Aorta (tissue), 5 donors: ENCODE measurements at regions not wholly inside any gene's neighbourhood (a gene's known extent, or its start where the extent isn't known, plus 50 kb on each side); places are given as distances from the start of the nearest gene placed in this dataset.
"Not testable (repeated sequence)": the region's sequence is repeated elsewhere in the genome, so short reads cannot be mapped to it uniquely, and the experiment has no call there.

Experiments
- ATAC-seq: fragments of 200-7000 bp; cut with Tn5 transposase; one replicate; pipeline ENCODE4 v1.9.1; 2022; ENCODE audit warnings: moderate library complexity; ENCODE audit not compliant: low FRiP score
- DNase-seq, 2 donors: peaks; one replicate each; pipeline ENCODE4 v3.0.0-alpha.2; 2020
- H3K27ac ChIP-seq, 2 donors: one replicate each; pipeline ENCODE4 v1.5.1; 2013; ENCODE audit warnings: low read length in 2 of 2, mild to moderate bottlenecking in 2 of 2, moderate library complexity in 2 of 2, control low read depth in 1 of 2, inconsistent platforms in 1 of 2, low read depth in 1 of 2
- H3K27me3 ChIP-seq, 2 donors: one replicate each; pipeline ENCODE4 v1.6.1; 2013; ENCODE audit warnings: control low read depth in 1 of 2, low read length in 1 of 2, mild to moderate bottlenecking in 1 of 2, moderate library complexity in 1 of 2; ENCODE audit not compliant: insufficient read depth in 2 of 2, control insufficient read depth in 1 of 2
- H3K36me3 ChIP-seq, 2 donors: one replicate each; pipeline ENCODE4 v1.6.1; 2013; ENCODE audit warnings: control low read depth in 1 of 2, low read length in 1 of 2, mild to moderate bottlenecking in 1 of 2; ENCODE audit not compliant: insufficient read depth in 2 of 2, control insufficient read depth in 1 of 2
- H3K4me1 ChIP-seq, 2 donors: one replicate each; pipeline ENCODE4 v1.6.1; 2013; ENCODE audit warnings: low read length in 2 of 2, control low read depth in 1 of 2, mild to moderate bottlenecking in 1 of 2, moderate library complexity in 1 of 2; ENCODE audit not compliant: insufficient read depth in 2 of 2, control insufficient read depth in 1 of 2
- H3K4me3 ChIP-seq, 2 donors: one replicate each; pipeline ENCODE4 v1.5.1; 2013; ENCODE audit warnings: low read length in 2 of 2, control low read depth in 1 of 2, mild to moderate bottlenecking in 1 of 2
- H3K9me3 ChIP-seq: one replicate; pipeline ENCODE4 v1.6.1; 2013; ENCODE audit warnings: mild to moderate bottlenecking, low read length; ENCODE audit not compliant: control insufficient read depth
- WGBS, 2 donors: extraction: QIAGEN DNeasy Blood & Tissue Kit; methylation state at CpG; one replicate each; pipeline ENCODE4 v1.1.7; 2013; 5-methylcytosine and 5-hydroxymethylcytosine counted together
- intact Hi-C, 2 donors: fragments of 100-400 bp; cut with DNase I; formaldehyde crosslinking; loops; one replicate each; pipeline versions ENCODE4 v1.14.2 to v1.15.0; 2022
- donor health status: healthy with polysubstance abuse.
- donor health status: Bipolar disorder and iron deficiency.
- donor health status: DM: no; HTN: no; CAD: no.
- donor health status: DM: no; HTN: no; CAD: no.
- donor health status: DM: yes; HTN: yes; CAD: no.

- Histone ChIP-seq H3K27me3 (no peaks in the 10 kb centered on the region), H3K36me3 (no peaks in the 10 kb centered on the region), H3K4me3 (no peak overlapping the region), H3K27ac (no peak overlapping the region), H3K9me3 (peaks cover 4% of the 10 kb centered on the region), H3K4me1 (no peaks in the 10 kb centered on the region)
- ATAC-seq (no peak), DNase-seq (no peak)
- WGBS, 2 donors, result 65 to 69% methylated on average over 3 of the region's 3 CpGs
- intact Hi-C loops, result no loop called here
Observed at GRCh38 chr7:45435131-45435530, 139.0 kb upstream of the ADCY1 start.

GRCh38 chr7:45435846-45436245 is 138.3 kb upstream of the ADCY1 start:
- Histone ChIP-seq H3K27me3 (no peaks in the 10 kb centered on the region), H3K4me3 (no peak overlapping the region), H3K9me3 (peaks cover 4% of the 10 kb centered on the region), H3K36me3 (no peaks in the 10 kb centered on the region), H3K27ac (no peak overlapping the region), H3K4me1 (no peaks in the 10 kb centered on the region)
- ATAC-seq, result no peak
- DNase-seq, result no peak
- WGBS, 2 donors, result 87 to 89% methylated on average over 1 of the region's 1 CpG
- intact Hi-C loops, result no loop called here

DNA sequence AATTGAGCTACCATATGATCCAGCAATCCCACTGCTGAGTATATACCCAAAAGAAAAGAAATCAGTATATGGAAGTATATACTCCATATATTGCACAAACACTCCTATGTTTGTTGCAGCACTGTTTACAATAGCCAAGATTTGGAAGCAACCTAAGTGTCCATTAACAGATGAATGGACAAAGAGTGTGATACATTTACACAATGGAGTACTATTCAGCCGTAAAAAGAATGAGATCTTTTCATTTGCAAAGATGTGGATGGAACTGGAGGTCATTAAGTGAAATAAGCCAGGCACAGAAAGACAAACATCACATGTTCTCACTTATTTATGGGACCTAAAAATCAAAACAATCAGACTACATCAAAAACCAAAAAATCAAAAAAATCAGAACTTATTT is 133.4 kb upstream of the ADCY1 start:
- H3K9me3 ChIP-seq, H3K4me3 ChIP-seq, ATAC-seq, H3K27ac ChIP-seq, H3K36me3 ChIP-seq, DNase-seq, H3K27me3 ChIP-seq, H3K4me1 ChIP-seq, intact Hi-C loops: not testable (repeated sequence)
- 86% methylated on average over 1 of the region's 1 CpG for WGBS, 2 donors

- WGBS, 2 donors, result 69 to 71% methylated on average over 1 of the region's 1 CpG
- intact Hi-C loops, result no loop called here
- H3K27ac ChIP-seq, result no peak overlapping the region
- no peak overlapping the region for H3K4me3 ChIP-seq
- no peaks in the 10 kb centered on the region for H3K9me3 ChIP-seq
- peaks cover 0 to 1% of the 10 kb centered on the region in 2 donors for H3K27me3 ChIP-seq
- no peaks in the 10 kb centered on the region for H3K36me3 ChIP-seq
- DNase-seq, result no peak
- no peaks in the 10 kb centered on the region for H3K4me1 ChIP-seq
- no peak for ATAC-seq
Observed at GRCh38 chr7:45443263-45443662, 130.9 kb upstream of the ADCY1 start.

GRCh38 chr7:45446195-45446944 is 127.8 kb upstream of the ADCY1 start:
- H3K36me3 ChIP-seq, result no peaks in the 10 kb centered on the region
- intact Hi-C loops, result no loop called here
- 83 to 89% methylated on average over 2 of the region's 2 CpGs for WGBS, 2 donors
- no peaks in the 10 kb centered on the region for H3K9me3 ChIP-seq
- DNase-seq, result no peak
- no peak overlapping the region for H3K4me3 ChIP-seq
- no peaks in the 10 kb centered on the region for H3K4me1 ChIP-seq
- no peak for ATAC-seq
- H3K27me3 ChIP-seq, result peaks cover 0 to 1% of the 10 kb centered on the region in 2 donors
- H3K27ac ChIP-seq, result no peak overlapping the region

DNA sequence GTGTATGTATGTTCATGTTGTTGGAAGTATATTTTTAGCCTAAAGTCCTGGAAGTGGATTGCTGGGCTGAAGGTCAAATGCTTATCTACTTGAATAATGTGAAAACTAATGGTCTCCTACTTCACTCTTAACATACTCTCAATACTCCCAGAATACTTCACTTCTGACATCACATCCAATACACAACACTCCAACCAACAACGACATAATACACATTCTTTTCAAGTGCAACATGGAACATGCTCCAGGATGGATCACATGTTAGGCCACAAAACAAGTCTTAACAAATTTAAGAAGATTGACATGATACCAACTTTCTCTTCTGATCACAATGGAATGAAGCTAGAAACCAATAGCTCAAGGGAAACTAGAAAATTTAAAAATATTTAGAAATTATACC is 126.9 kb upstream of the ADCY1 start:
- DNase-seq (no peak), ATAC-seq (no peak)
- H3K4me1 ChIP-seq, result no peaks in the 10 kb centered on the region
- H3K9me3 ChIP-seq, result no peaks in the 10 kb centered on the region
- intact Hi-C loops, result no loop called here
- H3K27me3 ChIP-seq, result peaks cover 0 to 1% of the 10 kb centered on the region in 2 donors
- 44 to 50% methylated on average over 1 of the region's 1 CpG for WGBS, 2 donors
- no peak overlapping the region for H3K4me3 ChIP-seq
- H3K36me3 ChIP-seq, result no peaks in the 10 kb centered on the region
- no peak overlapping the region for H3K27ac ChIP-seq

DNA sequence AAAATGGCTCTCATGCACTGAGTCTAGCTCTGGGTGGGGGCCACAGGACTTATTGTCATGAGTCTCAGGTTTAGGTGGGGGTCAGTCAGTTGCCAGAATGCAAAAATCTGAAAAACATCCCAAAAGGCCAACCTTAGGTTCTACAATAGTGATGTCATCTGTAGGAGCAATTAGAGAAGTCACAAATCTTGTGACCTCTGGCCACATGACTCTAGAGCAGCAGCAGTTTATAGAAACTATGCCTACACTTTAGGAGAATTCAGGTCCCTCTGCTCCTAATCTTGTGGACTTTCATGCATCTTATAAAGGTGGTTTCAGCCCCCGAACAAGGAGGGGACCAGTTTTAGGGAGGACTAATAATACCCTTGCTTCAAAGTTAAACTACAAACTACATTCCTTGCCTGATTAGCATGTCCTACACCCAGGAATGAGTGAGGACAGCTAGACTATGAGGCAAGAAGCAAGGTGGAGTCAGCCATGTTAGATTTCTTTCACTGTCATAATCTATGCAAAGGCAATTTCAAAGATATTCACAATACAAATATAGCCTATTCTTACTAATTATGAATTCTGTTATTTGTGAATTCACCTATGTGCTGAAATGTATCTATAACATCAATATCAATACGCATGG is 123.5 kb upstream of the ADCY1 start:
- Histone ChIP-seq H3K4me3 (no peak overlapping the region), H3K4me1 (no peaks in the 10 kb centered on the region), H3K36me3 (no peaks in the 10 kb centered on the region), H3K27ac (no peak overlapping the region), H3K27me3 (peaks cover 0 to 1% of the 10 kb centered on the region in 2 donors), H3K9me3 (no peaks in the 10 kb centered on the region)
- ATAC-seq (no peak), DNase-seq (no peak)
- 85 to 86% methylated on average over 2 of the region's 2 CpGs for WGBS, 2 donors
- intact Hi-C loops, result no loop called here

- no peak for ATAC-seq
- H3K36me3 ChIP-seq, result no peaks in the 10 kb centered on the region
- H3K27ac ChIP-seq, result no peak overlapping the region
- H3K9me3 ChIP-seq, result no peaks in the 10 kb centered on the region
- H3K4me1 ChIP-seq, result no peaks in the 10 kb centered on the region
- 45 to 48% methylated on average over 2 of the region's 2 CpGs for WGBS, 2 donors
- H3K4me3 ChIP-seq, result no peak overlapping the region
- peaks cover 0 to under 1% of the 10 kb centered on the region in 2 donors for H3K27me3 ChIP-seq
- intact Hi-C loops, result no loop called here
- no peak for DNase-seq
Observed at GRCh38 chr7:45451342-45452035, 122.7 kb upstream of the ADCY1 start.

DNA sequence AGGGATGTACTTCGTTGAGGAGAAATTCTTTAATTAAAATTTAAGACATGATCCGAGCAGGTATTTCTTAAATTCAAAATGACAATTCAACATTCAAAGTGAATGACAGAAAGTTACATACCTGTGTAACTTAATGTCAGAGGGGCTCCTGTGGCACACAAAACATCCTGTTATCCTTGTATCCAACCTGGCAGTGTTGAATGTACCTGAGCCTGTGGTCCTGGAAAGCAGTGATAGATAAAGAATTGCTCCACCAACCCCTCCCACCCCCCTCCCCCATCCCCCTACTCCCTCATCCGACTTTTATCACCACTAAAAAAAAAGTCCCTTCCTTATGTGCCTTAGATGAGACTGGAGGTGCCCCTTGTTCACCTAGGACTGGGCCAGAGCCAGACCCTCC is 119.4 kb upstream of the ADCY1 start:
- DNase-seq (no peak), ATAC-seq (no peak)

More for the DNA sequence above, 119.4 kb upstream of the ADCY1 start:
- 63 to 64% methylated on average over 3 of the region's 3 CpGs for WGBS, 2 donors
- Histone ChIP-seq H3K27me3 (no peaks in the 10 kb centered on the region), H3K27ac (no peak overlapping the region), H3K4me1 (no peaks in the 10 kb centered on the region), H3K4me3 (no peak overlapping the region), H3K9me3 (no peaks in the 10 kb centered on the region), H3K36me3 (no peaks in the 10 kb centered on the region)
- intact Hi-C loops, result no loop called here
